ENCODE measurements at regions not wholly inside any gene's neighbourhood (a gene's known extent, or its start where the extent isn't known, plus 50 kb on each side); places are given as distances from the start of the nearest gene placed in this dataset.

DNA sequence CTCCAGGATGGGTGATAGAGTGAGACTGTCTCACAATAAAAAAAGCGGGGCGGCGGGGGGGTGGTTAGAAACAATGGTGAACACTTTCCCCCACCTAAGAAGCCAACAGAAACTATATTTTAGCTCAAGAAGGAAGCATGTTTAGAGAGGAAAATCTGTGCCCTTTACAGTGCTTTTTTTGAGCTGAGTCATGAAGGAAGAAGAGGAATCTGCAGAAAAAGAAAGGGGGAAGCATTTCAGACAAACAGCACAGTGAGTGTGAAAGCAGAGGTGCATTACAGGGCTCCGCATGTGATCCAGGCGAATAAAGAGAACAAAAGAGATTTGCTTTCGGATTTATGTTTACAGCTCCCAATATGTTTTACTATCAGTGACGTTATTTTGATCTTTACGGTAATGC is 1504.6 kb upstream of the WWC1 start:
- TF ChIP-seq, protein P1, sequence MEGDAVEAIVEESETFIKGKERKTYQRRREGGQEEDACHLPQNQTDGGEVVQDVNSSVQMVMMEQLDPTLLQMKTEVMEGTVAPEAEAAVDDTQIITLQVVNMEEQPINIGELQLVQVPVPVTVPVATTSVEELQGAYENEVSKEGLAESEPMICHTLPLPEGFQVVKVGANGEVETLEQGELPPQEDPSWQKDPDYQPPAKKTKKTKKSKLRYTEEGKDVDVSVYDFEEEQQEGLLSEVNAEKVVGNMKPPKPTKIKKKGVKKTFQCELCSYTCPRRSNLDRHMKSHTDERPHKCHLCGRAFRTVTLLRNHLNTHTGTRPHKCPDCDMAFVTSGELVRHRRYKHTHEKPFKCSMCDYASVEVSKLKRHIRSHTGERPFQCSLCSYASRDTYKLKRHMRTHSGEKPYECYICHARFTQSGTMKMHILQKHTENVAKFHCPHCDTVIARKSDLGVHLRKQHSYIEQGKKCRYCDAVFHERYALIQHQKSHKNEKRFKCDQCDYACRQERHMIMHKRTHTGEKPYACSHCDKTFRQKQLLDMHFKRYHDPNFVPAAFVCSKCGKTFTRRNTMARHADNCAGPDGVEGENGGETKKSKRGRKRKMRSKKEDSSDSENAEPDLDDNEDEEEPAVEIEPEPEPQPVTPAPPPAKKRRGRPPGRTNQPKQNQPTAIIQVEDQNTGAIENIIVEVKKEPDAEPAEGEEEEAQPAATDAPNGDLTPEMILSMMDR (conservative IDR thresholded peaks at IDR 0.05; ENCODE audit: low read length), result no peak
- TF ChIP-seq EZH2phosphoT487 (IDR thresholded peaks at IDR 0.05; ENCODE audit: borderline replicate concordance, low read depth, low read length), result no peak
